ENCODE measurements at regions not wholly inside any gene's neighbourhood (a gene's known extent, or its start where the extent isn't known, plus 50 kb on each side); places are given as distances from the start of the nearest gene placed in this dataset.

DNA sequence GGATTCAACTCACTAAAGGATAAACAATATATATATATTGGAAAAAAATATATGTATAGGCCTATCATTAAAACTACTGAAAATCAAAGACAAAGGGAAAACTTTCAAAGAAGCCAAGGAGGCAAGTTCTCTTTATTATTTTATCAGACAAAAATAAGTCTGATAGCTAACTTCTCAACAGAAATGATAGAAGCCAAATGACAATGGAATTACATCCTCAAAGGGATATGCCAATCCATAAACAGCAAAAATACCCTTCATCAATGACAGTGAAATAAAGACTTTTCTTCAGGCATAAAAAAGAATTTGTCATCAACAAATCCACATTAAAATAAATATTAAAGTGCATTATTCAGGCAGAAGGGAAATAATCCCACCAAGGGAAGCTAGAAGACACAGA is 393.4 kb downstream of the ZFHX3 start (continued):
- TF ChIP-seq SUZ12 (IDR thresholded peaks at IDR 0.05; ENCODE audit: low read length) (no peak), EGR1 (IDR thresholded peaks at IDR 0.05; ENCODE audit: borderline replicate concordance, low read depth, low read length) (no peak), FOSL1 (IDR thresholded peaks at IDR 0.05; ENCODE audit: insufficient read depth, low read depth, low read length) (no peak)
